GM19452 (cell line): ENCODE measurements at regions not wholly inside any gene's neighbourhood (a gene's known extent, or its start where the extent isn't known, plus 50 kb on each side); places are given as distances from the start of the nearest gene placed in this dataset.
A peak's percentile ranks its signal among the peaks of the same experiment; 100 is the strongest.

ENCODE experiments used
- ATAC-seq: cut with Tn5 transposase; IDR thresholded peaks from one replicate; pipeline ENCODE4 v1.9.1; 2021; ENCODE audit not compliant: unreplicated experiment

DNA sequence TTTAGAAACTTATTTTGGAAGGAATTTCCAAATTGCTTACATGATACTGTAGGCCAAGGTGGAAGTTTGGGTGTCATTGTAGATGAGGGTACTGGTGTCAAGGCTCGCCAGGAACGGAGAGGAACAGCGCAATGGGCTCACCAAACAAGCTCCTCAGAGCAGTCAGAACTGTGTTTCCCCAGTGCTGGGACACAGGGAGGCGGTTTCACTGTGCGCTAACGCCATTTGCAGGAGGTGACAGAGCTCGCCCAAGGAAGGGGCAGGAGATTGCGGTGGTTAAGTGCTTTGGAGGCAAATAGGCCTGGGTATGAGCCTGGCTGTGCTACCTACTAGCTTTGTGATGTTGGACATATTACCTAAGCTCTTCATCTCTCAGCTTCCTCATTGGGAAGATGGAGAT is 57.3 kb downstream of the HHEX start:
- ATAC-seq: no peak

DNA sequence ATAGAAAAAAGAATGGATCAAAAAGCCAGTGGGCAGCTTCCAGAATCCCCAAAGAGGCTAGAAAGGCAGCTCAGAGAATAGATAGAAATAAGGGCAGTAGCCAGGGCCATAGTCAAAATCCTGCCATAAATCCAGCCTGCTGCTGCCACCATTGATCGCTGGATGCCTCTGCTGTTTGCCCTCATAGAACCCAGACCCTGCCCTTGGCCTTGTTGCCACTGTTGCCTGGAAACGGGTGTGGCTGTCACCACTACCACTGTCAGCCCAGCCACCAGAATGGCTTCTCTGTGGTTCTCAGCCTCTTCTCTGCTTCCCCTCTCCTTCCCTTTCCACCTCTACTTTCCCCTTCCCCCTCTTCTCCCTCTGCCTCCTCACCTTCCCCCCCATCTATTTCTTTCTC is 57.8 kb downstream of the HHEX start:
- ATAC-seq: no peak

DNA sequence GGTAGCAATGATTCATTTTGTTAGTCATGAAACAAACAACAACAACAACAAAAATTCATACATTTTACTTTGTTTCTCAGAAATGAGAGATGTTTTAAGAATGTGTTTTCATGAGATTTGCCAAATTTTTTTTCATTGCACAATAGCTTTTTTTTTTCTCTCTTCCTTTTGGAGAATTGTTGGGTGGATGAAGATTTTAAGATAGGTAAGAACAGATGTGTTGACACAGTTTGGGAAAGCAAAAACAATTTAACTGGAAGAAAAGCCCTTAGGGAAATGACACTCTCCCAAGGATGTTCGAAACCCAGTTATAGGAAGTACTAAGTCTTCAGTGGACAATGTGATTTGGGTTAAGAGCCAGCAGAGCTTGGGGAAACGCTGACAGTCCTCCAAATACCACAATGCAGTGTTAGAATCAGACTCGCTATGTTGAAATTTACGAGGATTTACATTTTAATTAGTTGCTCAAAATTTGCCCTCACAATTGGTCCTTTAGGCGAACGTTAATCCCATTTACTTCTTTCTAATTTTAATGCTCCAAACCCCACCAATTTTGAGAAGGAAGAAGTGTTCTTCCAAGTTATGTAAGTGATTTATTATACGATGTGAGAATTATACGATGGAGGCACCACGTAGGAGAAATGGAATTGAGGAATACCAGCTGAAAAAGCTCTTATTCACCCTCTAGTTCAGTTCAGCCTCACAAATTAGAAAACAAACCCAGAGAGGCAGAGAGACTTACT is 61.2 kb downstream of the HHEX start:
- no peak for ATAC-seq

GRCh38 chr10:92751534-92751811 is 61.7 kb downstream of the HHEX start:
- ATAC-seq: no peak

DNA sequence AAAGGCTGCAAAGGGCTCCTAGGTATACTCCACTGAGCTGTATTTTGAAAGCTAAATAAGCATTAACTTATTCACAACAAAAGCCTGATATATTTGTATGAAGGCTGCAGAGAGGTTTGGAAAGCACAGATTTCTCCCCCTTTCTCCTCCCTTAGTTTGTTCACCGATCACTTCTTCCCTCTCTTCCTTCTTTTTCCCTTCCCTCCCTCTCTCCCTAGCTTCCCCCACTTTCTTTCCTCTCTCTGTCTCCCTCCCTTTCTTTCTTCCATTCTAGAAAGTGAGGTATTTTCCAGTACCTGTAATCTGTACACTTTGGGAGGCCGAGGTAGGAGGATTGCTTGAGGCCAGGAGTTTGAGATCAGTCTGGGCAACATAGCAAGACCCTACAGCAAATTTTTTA is 62.1 kb downstream of the HHEX start:
- ATAC-seq: no peak

GRCh38 chr10:92753865-92754264 is 64.1 kb downstream of the HHEX start:
- no peak for ATAC-seq

GRCh38 chr10:92755725-92756124 is 66.0 kb downstream of the HHEX start:
- ATAC-seq: no peak

- peak; percentile 76 for ATAC-seq
Observed at GRCh38 chr10:92756201-92757065, 66.7 kb downstream of the HHEX start.

GRCh38 chr10:92757066-92757710 is 67.4 kb downstream of the HHEX start:
- ATAC-seq: peak; percentile 65

- no peak for ATAC-seq
Observed at GRCh38 chr10:92757711-92758104, 68.0 kb downstream of the HHEX start.

- no peak for ATAC-seq
Observed at GRCh38 chr10:92758594-92758993, 68.8 kb downstream of the HHEX start.

DNA sequence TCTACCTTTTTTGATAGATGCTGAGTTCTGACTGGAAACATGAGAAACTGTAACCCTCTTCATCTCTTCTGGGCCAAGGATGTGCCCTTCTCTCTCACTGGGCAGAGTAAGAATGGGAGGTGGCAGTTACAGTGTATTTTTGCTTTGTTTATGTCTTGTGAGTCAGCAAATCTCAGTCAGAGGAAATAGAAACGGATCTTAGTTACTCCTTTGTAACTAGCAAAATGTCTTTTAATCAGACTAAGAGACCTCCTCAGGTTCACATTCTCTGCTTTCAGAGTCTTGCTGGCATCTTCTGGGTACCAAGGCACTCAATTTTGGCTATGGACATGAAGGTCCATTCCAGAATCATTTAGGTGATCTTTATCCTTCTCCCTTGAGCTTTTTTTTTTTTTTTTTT is 70.9 kb downstream of the HHEX start:
- ATAC-seq: no peak

DNA sequence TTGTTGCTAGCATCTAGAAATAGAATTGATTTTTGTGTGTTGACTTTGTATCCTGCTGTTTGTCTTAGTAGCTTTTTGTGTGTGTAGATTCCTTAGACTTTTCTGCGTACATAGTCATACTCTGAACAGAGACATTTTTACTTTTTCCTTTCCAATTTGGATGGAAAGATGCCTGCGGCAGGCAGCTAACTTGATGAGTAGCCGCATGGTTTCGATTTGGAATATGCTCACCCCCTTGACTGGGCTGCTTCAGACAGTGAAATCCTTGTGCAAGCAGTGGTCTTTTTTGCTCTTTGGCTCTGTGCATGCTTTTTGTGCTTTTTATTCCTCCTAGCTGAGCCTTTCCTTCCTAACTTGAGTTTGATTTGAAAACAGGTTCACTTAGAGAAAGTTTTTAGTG is 71.8 kb downstream of the HHEX start:
- no peak for ATAC-seq

- ATAC-seq: no peak
Observed at GRCh38 chr10:92763634-92764155, 73.9 kb downstream of the HHEX start.

DNA sequence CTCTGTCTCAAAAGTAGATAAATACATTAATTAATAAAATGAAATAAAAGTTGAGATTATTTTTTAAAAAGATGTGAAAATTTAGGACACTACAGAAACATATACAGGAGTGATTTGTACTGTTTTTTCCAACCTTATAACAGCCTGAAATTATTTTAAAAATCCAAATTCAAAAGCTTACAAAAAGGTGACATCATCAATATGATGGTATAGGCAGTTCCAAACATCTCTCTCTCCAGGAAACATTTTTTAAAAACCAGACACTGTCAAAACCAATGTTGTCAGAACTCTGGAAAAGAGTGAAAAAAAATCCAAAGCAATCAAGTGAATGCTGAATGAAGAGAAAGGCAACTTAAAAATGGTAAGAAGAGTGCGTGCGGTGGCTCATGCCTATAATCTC is 76.7 kb downstream of the HHEX start:
- no peak for ATAC-seq

- ATAC-seq: no peak
Observed at GRCh38 chr10:92768104-92768503, 78.3 kb downstream of the HHEX start.

DNA sequence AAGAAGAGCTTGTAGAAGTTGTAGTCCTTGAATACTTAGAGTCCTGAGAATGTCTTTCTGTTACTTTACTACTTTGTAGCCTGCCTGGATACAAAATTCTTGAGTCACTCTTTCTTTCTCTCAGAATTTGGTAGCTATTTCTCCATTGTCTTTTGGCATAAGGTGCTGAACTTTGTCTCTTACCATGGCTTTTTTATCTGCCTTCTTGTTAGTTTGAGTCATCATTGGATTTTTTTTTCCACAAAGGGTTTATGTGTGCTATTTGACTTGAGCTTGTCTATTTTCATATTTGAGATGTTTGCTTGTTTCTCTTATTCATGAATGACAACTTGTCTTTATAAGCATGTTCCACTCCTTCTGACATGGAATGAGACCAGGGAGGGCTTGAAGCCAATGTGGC is 74.5 kb upstream of the EXOC6 start:
- no peak for ATAC-seq

- ATAC-seq: no peak
Observed at GRCh38 chr10:92778091-92778490, 70.2 kb upstream of the EXOC6 start.

GRCh38 chr10:92785118-92785517 is 63.2 kb upstream of the EXOC6 start:
- no peak for ATAC-seq

GRCh38 chr10:92787557-92788152 is 60.7 kb upstream of the EXOC6 start:
- ATAC-seq: no peak

- ATAC-seq: no peak
Observed at GRCh38 chr10:92789067-92789466, 59.3 kb upstream of the EXOC6 start.

- ATAC-seq: no peak
Observed at GRCh38 chr10:92789786-92790185, 58.5 kb upstream of the EXOC6 start.
